HepG2 (cell line): ENCODE measurements at regions not wholly inside any gene's neighbourhood (a gene's known extent, or its start where the extent isn't known, plus 50 kb on each side); places are given as distances from the start of the nearest gene placed in this dataset.

Source experiments
- ATAC-seq: fragments of 200-7000 bp; cut with Tn5 transposase; 3 replicates; pipeline ENCODE4 v1.9.1; 2020; ENCODE audit warnings: mild to moderate bottlenecking, moderate library complexity
- BruUV-seq: library from RNA; stranded (reverse); fragments of 400-500 nt; replicated peaks from 2 replicates; lab custom pipeline; 2021; lab: Mats Ljungman, UMichigan
- CTCF ChIA-PET: fragments of 300-600 bp; formaldehyde crosslinking; extraction: SDS; loops from one replicate; lab custom pipeline; 2021; ENCODE audit warnings: low total read pairs, inconsistent platforms, low intra/inter-chr PET ratio; lab: Yijun Ruan, JAX
- POLR2A ChIA-PET: fragments of 350-600 bp; sonication (Branson Sonifier 250); formaldehyde crosslinking; loops from one replicate; lab custom pipeline; 2020; ENCODE audit warnings: antibody characterized with exemption, inconsistent platforms; lab: Yijun Ruan, JAX
- DNase-seq: peaks from one replicate; pipeline ENCODE4 v3.0.0-alpha.2; 2015; ENCODE audit warnings: low spot score
- FAIRE-seq: peaks from 3 replicates; lab custom pipeline; 2011; peaks lifted over from hg19 to GRCh38; lab: Jason Lieb, UNC
- H2AFZ ChIP-seq: one replicate; pipeline ENCODE4 v1.6.1; 2011; ENCODE audit warnings: low read length, inconsistent platforms
- H3K27ac ChIP-seq: fragments of 300-600 bp; 3 replicates; pipeline ENCODE4 v1.8.0; 2011; ENCODE audit warnings: mixed run types, mild to moderate bottlenecking, mixed read lengths, low read length, inconsistent platforms; ENCODE audit not compliant: insufficient read depth; ENCODE audit errors: extremely low read length
- H3K27me3 ChIP-seq, 2 experiments: fragments of 200-600 bp in 1 of 2; 2 replicates in 1 of 2; 3 replicates in 1 of 2; pipeline versions ENCODE4 v1.6.0 to v1.8.0; 2011; ENCODE audit warnings: low read length in 2 of 2, mild to moderate bottlenecking in 2 of 2, moderate library complexity in 2 of 2, inconsistent platforms in 1 of 2; ENCODE audit not compliant: insufficient read depth in 2 of 2, control insufficient read depth in 1 of 2
- H3K36me3 ChIP-seq, 2 experiments: fragments of 200-600 bp in 1 of 2; replicated peaks in 1 of 2; 2 replicates in 1 of 2; 3 replicates in 1 of 2; pipeline versions ENCODE4 v1.5.1 to v1.8.0; 2011; ENCODE audit warnings: low read length in 2 of 2, inconsistent platforms in 1 of 2; ENCODE audit not compliant: insufficient read depth in 2 of 2, control insufficient read depth in 1 of 2
- H3K4me1 ChIP-seq: 2 replicates; pipeline ENCODE4 v1.5.1; 2012; ENCODE audit warnings: low read length, inconsistent platforms; ENCODE audit not compliant: insufficient read depth
- H3K4me2 ChIP-seq: 2 replicates; pipeline ENCODE4 v1.6.0; 2011; ENCODE audit warnings: low read depth, low read length, inconsistent platforms
- H3K4me3 ChIP-seq, 3 experiments: fragments of 200-600 bp in 1 of 3; sonication (generic), shearing (Covaris generic) in 1 of 3; replicated peaks in 1 of 3; 2 replicates each; pipeline ENCODE4 v1.5.1; 2011 to 2016; ENCODE audit warnings: low read length in 3 of 3, inconsistent platforms in 2 of 3, low read depth in 2 of 3, mild to moderate bottlenecking in 2 of 3, control low read depth in 1 of 3, mixed read lengths in 1 of 3; ENCODE audit not compliant: insufficient read depth in 1 of 3
- H3K79me2 ChIP-seq: one replicate; pipeline ENCODE4 v1.6.1; 2011; ENCODE audit warnings: low read length, inconsistent platforms; ENCODE audit not compliant: insufficient read depth
- H3K9ac ChIP-seq: 2 replicates; pipeline ENCODE4 v1.6.0; 2011; ENCODE audit warnings: mild to moderate bottlenecking, low read depth, low read length, inconsistent platforms; ENCODE audit not compliant: insufficient read depth
- H3K9me3 ChIP-seq: 2 replicates; pipeline ENCODE4 v1.5.1; 2012; ENCODE audit warnings: mild to moderate bottlenecking, low read length
- H4K20me1 ChIP-seq: 2 replicates; pipeline ENCODE4 v1.6.0; 2011; ENCODE audit warnings: inconsistent platforms, mild to moderate bottlenecking, low read length, moderate library complexity; ENCODE audit not compliant: insufficient read depth
- ATF4 ChIP-seq, 2 experiments: fragments of 450-650 bp in 1 of 2; sonication (generic) in 1 of 2; formaldehyde crosslinking; IDR thresholded peaks; 2 replicates each; pipeline versions ENCODE4 v1.5.0 to v1.8.0; 2020 to 2022; ENCODE audit warnings: mild to moderate bottlenecking in 1 of 2, missing genetic modification reagents in 1 of 2
- CAMTA2 ChIP-seq: sonication (generic); formaldehyde crosslinking; IDR thresholded peaks from 2 replicates; pipeline ENCODE4 v1.4.0; 2020; ENCODE audit warnings: mild to moderate bottlenecking, missing genetic modification reagents, borderline replicate concordance
- CTCF ChIP-seq: sonication (generic); formaldehyde crosslinking; IDR thresholded peaks from 2 replicates; pipeline ENCODE4 v1.5.0; 2020; ENCODE audit warnings: mild to moderate bottlenecking, missing genetic modification reagents, moderate library complexity
- GRHL1 ChIP-seq: sonication (generic); formaldehyde crosslinking; conservative IDR thresholded peaks from 2 replicates; pipeline ENCODE4 v1.8.0; 2022; ENCODE audit warnings: missing genetic modification reagents
- KLF12 ChIP-seq: sonication (generic); formaldehyde crosslinking; IDR thresholded peaks from 2 replicates; pipeline ENCODE4 v1.4.0; 2020; ENCODE audit warnings: missing genetic modification reagents, borderline replicate concordance
- RAD21 ChIP-seq: fragments of 450-650 bp; formaldehyde crosslinking; IDR thresholded peaks from 2 replicates; pipeline ENCODE4 v1.5.0; 2020; ENCODE audit warnings: mild to moderate bottlenecking
- RAD51 ChIP-seq: fragments of 450-650 bp; IDR thresholded peaks from 2 replicates; pipeline ENCODE4 v1.6.1; 2016; ENCODE audit warnings: borderline replicate concordance
- SMC3 ChIP-seq: IDR thresholded peaks from 2 replicates; pipeline ENCODE4 v1.6.1; 2011; ENCODE audit warnings: low read length, improper control_type of control experiment
- STAG1 ChIP-seq: sonication (generic); formaldehyde crosslinking; IDR thresholded peaks from 2 replicates; pipeline ENCODE4 v1.4.0; 2020; ENCODE audit warnings: missing genetic modification reagents
- ZNF281 ChIP-seq: sonication (generic); formaldehyde crosslinking; IDR thresholded peaks from 2 replicates; pipeline ENCODE4 v1.4.0; 2020; ENCODE audit warnings: missing genetic modification reagents, borderline replicate concordance
- ZNF605 ChIP-seq: sonication (generic); formaldehyde crosslinking; IDR thresholded peaks from 2 replicates; pipeline ENCODE4 v1.8.0; 2022; ENCODE audit warnings: mild to moderate bottlenecking, missing genetic modification reagents
- ZNF660 ChIP-seq: sonication (generic); formaldehyde crosslinking; IDR thresholded peaks from 2 replicates; pipeline ENCODE4 v1.5.1; 2020; ENCODE audit warnings: mild to moderate bottlenecking, low read depth, missing genetic modification reagents, borderline replicate concordance
- WGBS: methylation state at CpG from one replicate; pipeline ENCODE4 v1.1.6; 2017; ENCODE audit warnings: low lambda C conversion rate; 5-methylcytosine and 5-hydroxymethylcytosine counted together
- in situ Hi-C: cut with HindIII; loops from 2 replicates; pipeline ENCODE4 v1.10.0; 2017; ENCODE audit warnings: low pct_unique_long_range_greater_than_20kb; ENCODE audit not compliant: extremely low pct_ligation_motif_present
- intact Hi-C: fragments of 100-400 bp; cut with micrococcal nuclease; formaldehyde crosslinking; loops from one replicate; pipeline ENCODE4 v1.10.0; 2022; ENCODE audit not compliant: unreplicated experiment

GRCh38 chr3:67790043-67790442 is 135.6 kb upstream of the SUCLG2 start:
- TF ChIP-seq RAD51: no peak
- TF ChIP-seq STAG1 (CRISPR knock-in tag): peak; percentile 93
- TF ChIP-seq SMC3: peak; percentile 97
- no peak for TF ChIP-seq ATF4 (CRISPR knock-in tag; IDR thresholded peaks at IDR 0.05)
- no peak for TF ChIP-seq ZNF660 (CRISPR knock-in tag)
- TF ChIP-seq KLF12 (CRISPR knock-in tag): no peak
- TF ChIP-seq RAD21 (CRISPR knock-in tag): peak; percentile 63
- no peak for TF ChIP-seq CAMTA2 (CRISPR knock-in tag)
- TF ChIP-seq CTCF (CRISPR knock-in tag): peak; percentile 85
- no peak for TF ChIP-seq GRHL1
- TF ChIP-seq ZNF605 (CRISPR knock-in tag): no peak
- peak; percentile 47; the same call in 1 of the 2 replicates for TF ChIP-seq ZNF281 (CRISPR knock-in tag)
- Histone ChIP-seq H3K4me3 (no peak overlapping the region), H3K9ac (no peak overlapping the region), H2AFZ (no peak overlapping the region), H3K27ac (no peak overlapping the region), H3K4me2 (no peak overlapping the region), H3K4me1 (no peaks in the 10 kb centered on the region), H3K36me3 (no peaks in the 10 kb centered on the region), H3K9me3 (no peaks in the 10 kb centered on the region), H3K27me3 (no peaks in the 10 kb centered on the region), H4K20me1 (no peaks in the 10 kb centered on the region), H3K79me2 (no peaks in the 10 kb centered on the region)
- CTCF ChIA-PET: interaction anchor here (0.7 to 2.4 kb wide), 6 partner anchors 197 to 680 kb away, joined by 3 to 12 read pairs (median 4); no protein-coding TSS in a partner anchor
- intact Hi-C loops: loop anchor here (1.0 kb wide), 4 partner anchors 196 to 681 kb away; no protein-coding TSS in a partner anchor
- in situ Hi-C loops: loop anchor here (5.0 to 25.0 kb wide), 3 partner anchors 203 to 678 kb away; no protein-coding TSS in a partner anchor
- DNase-seq: peak; percentile 52
- peak; percentile 68 for FAIRE-seq
- POLR2A ChIA-PET: no interaction called here
- peak; percentile 97 for ATAC-seq
- no TSS peak for BruUV-seq
- 29% methylated on average over 2 of the region's 2 CpGs for WGBS
